K562 (cell line): ENCODE measurements at regions not wholly inside any gene's neighbourhood (a gene's known extent, or its start where the extent isn't known, plus 50 kb on each side); places are given as distances from the start of the nearest gene placed in this dataset.

Source experiments
- ATAC-seq: fragments of 200-7000 bp; cut with Tn5 transposase; 3 replicates; pipeline ENCODE4 v1.9.1; 2020; ENCODE audit warnings: moderate library complexity
- BruUV-seq: library from RNA; stranded (reverse); fragments of 400-500 nt; replicated peaks from 2 replicates; lab custom pipeline; 2021; lab: Mats Ljungman, UMichigan
- CTCF ChIA-PET: fragments of 300-600 bp; formaldehyde crosslinking; extraction: SDS; loops from one replicate; lab custom pipeline; 2021; ENCODE audit warnings: low intra/inter-chr PET ratio; lab: Yijun Ruan, JAX
- POLR2A ChIA-PET: fragments of 300-600, 350-650 bp; sonication (Branson Sonifier 250); formaldehyde crosslinking; extraction: SDS; loops from one replicate; lab custom pipeline; 2021; ENCODE audit warnings: antibody characterized with exemption, inconsistent platforms; lab: Yijun Ruan, JAX
- DNase-seq, 4 experiments: peaks; one replicate each; pipeline versions ENCODE4 v3.0.0 to v3.0.0-alpha.2; 2011 to 2018; ENCODE audit warnings: low spot score in 3 of 4, mixed read lengths in 3 of 4; ENCODE audit errors: extremely low read depth in 1 of 4
- FAIRE-seq: peaks from 2 replicates; lab custom pipeline; 2011; peaks lifted over from hg19 to GRCh38; lab: Jason Lieb, UNC
- H2AFZ ChIP-seq: 2 replicates; pipeline ENCODE4 v1.6.0; 2011; ENCODE audit warnings: low read depth, low read length, control low read depth, inconsistent platforms
- H3K27ac ChIP-seq: fragments of 200-600 bp; 3 replicates; pipeline ENCODE4 v1.8.0; 2011; ENCODE audit warnings: low read depth, mild to moderate bottlenecking, control low read depth, inconsistent platforms, low read length, moderate library complexity, mixed read lengths; ENCODE audit errors: extremely low read depth
- H3K27me3 ChIP-seq, 2 experiments: fragments of 300-600 bp in 1 of 2; 2 replicates in 1 of 2; 3 replicates in 1 of 2; pipeline versions ENCODE4 v1.6.0 to v1.8.0; 2011; ENCODE audit warnings: inconsistent platforms in 2 of 2, low read length in 2 of 2, mild to moderate bottlenecking in 1 of 2, mixed read lengths in 1 of 2, moderate library complexity in 1 of 2; ENCODE audit not compliant: control insufficient read depth in 2 of 2, insufficient read depth in 2 of 2
- H3K36me3 ChIP-seq: fragments of 300-600 bp; 3 replicates; pipeline ENCODE4 v1.8.0; 2011; ENCODE audit warnings: mild to moderate bottlenecking, low read length, inconsistent platforms; ENCODE audit not compliant: control insufficient read depth, insufficient read depth
- H3K4me1 ChIP-seq, 2 experiments: fragments of 200-600 bp in 1 of 2; replicated peaks in 1 of 2; 2 replicates in 1 of 2; 3 replicates in 1 of 2; pipeline versions ENCODE4 v1.5.1 to v1.8.0; 2011; ENCODE audit warnings: inconsistent platforms in 2 of 2, low read length in 2 of 2, mild to moderate bottlenecking in 1 of 2, mixed read lengths in 1 of 2, moderate library complexity in 1 of 2; ENCODE audit not compliant: control insufficient read depth in 2 of 2, insufficient read depth in 2 of 2
- H3K4me2 ChIP-seq: 2 replicates; pipeline ENCODE4 v1.6.1; 2011; ENCODE audit warnings: low read length, control low read depth, inconsistent platforms, mixed read lengths; ENCODE audit not compliant: insufficient read depth
- H3K4me3 ChIP-seq: fragments of 200-600 bp; sonication (generic), shearing (Covaris generic); 2 replicates; pipeline ENCODE4 v1.5.1; 2016; ENCODE audit warnings: control low read depth, inconsistent platforms
- H3K79me2 ChIP-seq: fragments of 200-600 bp; 3 replicates; pipeline ENCODE4 v1.8.0; 2011; ENCODE audit warnings: low read length, inconsistent platforms; ENCODE audit not compliant: control insufficient read depth, insufficient read depth
- H3K9ac ChIP-seq, 2 experiments: 2 replicates each; pipeline versions ENCODE4 v1.6.0 to v1.6.1; 2011; ENCODE audit warnings: low read depth in 2 of 2, low read length in 2 of 2, control low read depth in 1 of 2, inconsistent platforms in 1 of 2, mild to moderate bottlenecking in 1 of 2, mixed read lengths in 1 of 2; ENCODE audit not compliant: insufficient read depth in 1 of 2
- H3K9me1 ChIP-seq: one replicate; pipeline ENCODE4 v1.6.0; 2011; ENCODE audit warnings: inconsistent platforms, mild to moderate bottlenecking, low read length, moderate library complexity; ENCODE audit not compliant: control insufficient read depth, insufficient read depth
- H3K9me3 ChIP-seq: replicated peaks from 2 replicates; pipeline ENCODE4 v1.5.1; 2011; ENCODE audit warnings: low read depth, low read length, inconsistent platforms; ENCODE audit not compliant: control insufficient read depth, insufficient read depth
- H4K20me1 ChIP-seq: replicated peaks from 2 replicates; pipeline ENCODE4 v1.6.1; 2011; ENCODE audit warnings: low read length, inconsistent platforms, mixed read lengths; ENCODE audit not compliant: control insufficient read depth, insufficient read depth
- COPS2 ChIP-seq: fragments of 450-650 bp; conservative IDR thresholded peaks from 2 replicates; pipeline ENCODE4 v1.6.1; 2016; ENCODE audit warnings: mild to moderate bottlenecking, moderate library complexity
- EWSR1 ChIP-seq: fragments of 450-650 bp; IDR thresholded peaks from 2 replicates; pipeline ENCODE4 v1.6.1; 2018; ENCODE audit warnings: borderline replicate concordance, mild to moderate bottlenecking, low read depth, moderate library complexity; ENCODE audit not compliant: partially characterized antibody
- POU5F1 ChIP-seq: fragments of 150-350 bp; IDR thresholded peaks from 2 replicates; pipeline ENCODE4 v1.6.1; 2014; ENCODE audit warnings: borderline replicate concordance, low read length, low read depth, mild to moderate bottlenecking; ENCODE audit not compliant: partially characterized antibody
- YBX1 ChIP-seq: fragments of 450-650 bp; IDR thresholded peaks from 2 replicates; pipeline ENCODE4 v1.7.1; 2016; ENCODE audit warnings: mild to moderate bottlenecking
- ZFPM2 ChIP-seq: fragments of 250-450 bp; sonication (Bioruptor Pico); IDR thresholded peaks from 2 replicates; pipeline ENCODE4 v1.5.1; 2022; ENCODE audit warnings: mild to moderate bottlenecking
- WGBS: fragments of 100-300 bp; shearing (Covaris generic); methylation state at CpG from one replicate; pipeline ENCODE4 v1.1.6; 2016; ENCODE audit warnings: low coverage, mixed read lengths; ENCODE audit not compliant: insufficient coverage; ENCODE audit errors: missing lambda C conversion rate; 5-methylcytosine and 5-hydroxymethylcytosine counted together
- in situ Hi-C: fragments of 300-500 bp; cut with MboI; formaldehyde crosslinking; loops from 4 replicates; pipeline ENCODE4 v1.15.0; 2018; ENCODE audit warnings: inconsistent platforms, mixed read lengths
- intact Hi-C: fragments of 100-400 bp; cut with micrococcal nuclease; formaldehyde crosslinking; loops from 2 replicates; pipeline ENCODE4 v1.14.2; 2022
- TF ChIP-seq, protein P1 (sequence below): fragments of 250-450 bp; sonication (Bioruptor Pico); IDR thresholded peaks from 2 replicates; pipeline ENCODE4 v1.4.0; 2020
- TF ChIP-seq, protein P2 (sequence below): conservative IDR thresholded peaks from 2 replicates; pipeline ENCODE4 v1.6.1; 2011; ENCODE audit warnings: low read depth, mild to moderate bottlenecking, low read length; ENCODE audit not compliant: control insufficient read depth

DNA sequence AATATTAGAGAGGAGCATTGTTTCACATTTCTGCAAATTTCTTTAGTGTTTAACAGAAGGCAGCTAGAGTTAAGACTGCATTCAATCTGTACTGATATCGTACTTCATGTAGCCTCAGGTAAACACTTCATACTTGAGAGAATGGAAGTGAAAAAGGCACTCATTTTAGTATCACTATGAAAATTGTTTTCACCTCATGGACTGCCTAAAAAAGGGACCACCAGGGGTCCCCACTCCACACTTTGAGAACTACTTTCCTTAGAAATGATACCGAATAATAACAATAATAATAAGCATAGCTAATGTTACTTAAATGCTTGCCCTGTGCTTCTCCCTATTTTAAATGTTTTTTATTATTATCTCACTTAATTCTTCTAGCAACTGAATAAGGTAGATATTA lies 95.1 kb downstream of the BLID start:
- in situ Hi-C loops (no loop called here), intact Hi-C loops (no loop called here)
- no peaks in the 10 kb centered on the region for H3K4me1 ChIP-seq
- H3K27ac ChIP-seq: no peak overlapping the region
- no peak overlapping the region for H3K9ac ChIP-seq
- no peak overlapping the region for H2AFZ ChIP-seq
- H3K4me2 ChIP-seq: no peak overlapping the region
- WGBS: 0% methylated on average over 2 of the region's 2 CpGs
- ChIA-PET POLR2A (no interaction called here), CTCF (no interaction called here)
- FAIRE-seq: no peak
- no peak for ATAC-seq
- DNase-seq: no peak
- no peaks in the 10 kb centered on the region for H3K9me1 ChIP-seq
- TF ChIP-seq COPS2 (no peak), EWSR1 (no peak), POU5F1 (no peak), ZFPM2 (no peak), YBX1 (no peak)
- TF ChIP-seq, protein P1, sequence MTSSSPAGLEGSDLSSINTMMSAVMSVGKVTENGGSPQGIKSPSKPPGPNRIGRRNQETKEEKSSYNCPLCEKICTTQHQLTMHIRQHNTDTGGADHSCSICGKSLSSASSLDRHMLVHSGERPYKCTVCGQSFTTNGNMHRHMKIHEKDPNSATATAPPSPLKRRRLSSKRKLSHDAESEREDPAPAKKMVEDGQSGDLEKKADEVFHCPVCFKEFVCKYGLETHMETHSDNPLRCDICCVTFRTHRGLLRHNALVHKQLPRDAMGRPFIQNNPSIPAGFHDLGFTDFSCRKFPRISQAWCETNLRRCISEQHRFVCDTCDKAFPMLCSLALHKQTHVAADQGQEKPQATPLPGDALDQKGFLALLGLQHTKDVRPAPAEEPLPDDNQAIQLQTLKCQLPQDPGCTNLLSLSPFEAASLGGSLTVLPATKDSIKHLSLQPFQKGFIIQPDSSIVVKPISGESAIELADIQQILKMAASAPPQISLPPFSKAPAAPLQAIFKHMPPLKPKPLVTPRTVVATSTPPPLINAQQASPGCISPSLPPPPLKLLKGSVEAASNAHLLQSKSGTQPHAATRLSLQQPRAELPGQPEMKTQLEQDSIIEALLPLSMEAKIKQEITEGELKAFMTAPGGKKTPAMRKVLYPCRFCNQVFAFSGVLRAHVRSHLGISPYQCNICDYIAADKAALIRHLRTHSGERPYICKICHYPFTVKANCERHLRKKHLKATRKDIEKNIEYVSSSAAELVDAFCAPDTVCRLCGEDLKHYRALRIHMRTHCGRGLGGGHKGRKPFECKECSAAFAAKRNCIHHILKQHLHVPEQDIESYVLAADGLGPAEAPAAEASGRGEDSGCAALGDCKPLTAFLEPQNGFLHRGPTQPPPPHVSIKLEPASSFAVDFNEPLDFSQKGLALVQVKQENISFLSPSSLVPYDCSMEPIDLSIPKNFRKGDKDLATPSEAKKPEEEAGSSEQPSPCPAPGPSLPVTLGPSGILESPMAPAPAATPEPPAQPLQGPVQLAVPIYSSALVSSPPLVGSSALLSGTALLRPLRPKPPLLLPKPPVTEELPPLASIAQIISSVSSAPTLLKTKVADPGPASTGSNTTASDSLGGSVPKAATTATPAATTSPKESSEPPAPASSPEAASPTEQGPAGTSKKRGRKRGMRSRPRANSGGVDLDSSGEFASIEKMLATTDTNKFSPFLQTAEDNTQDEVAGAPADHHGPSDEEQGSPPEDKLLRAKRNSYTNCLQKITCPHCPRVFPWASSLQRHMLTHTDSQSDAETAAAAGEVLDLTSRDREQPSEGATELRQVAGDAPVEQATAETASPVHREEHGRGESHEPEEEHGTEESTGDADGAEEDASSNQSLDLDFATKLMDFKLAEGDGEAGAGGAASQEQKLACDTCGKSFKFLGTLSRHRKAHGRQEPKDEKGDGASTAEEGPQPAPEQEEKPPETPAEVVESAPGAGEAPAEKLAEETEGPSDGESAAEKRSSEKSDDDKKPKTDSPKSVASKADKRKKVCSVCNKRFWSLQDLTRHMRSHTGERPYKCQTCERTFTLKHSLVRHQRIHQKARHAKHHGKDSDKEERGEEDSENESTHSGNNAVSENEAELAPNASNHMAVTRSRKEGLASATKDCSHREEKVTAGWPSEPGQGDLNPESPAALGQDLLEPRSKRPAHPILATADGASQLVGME (CRISPR knock-in tag): no peak
- TF ChIP-seq, protein P2, sequence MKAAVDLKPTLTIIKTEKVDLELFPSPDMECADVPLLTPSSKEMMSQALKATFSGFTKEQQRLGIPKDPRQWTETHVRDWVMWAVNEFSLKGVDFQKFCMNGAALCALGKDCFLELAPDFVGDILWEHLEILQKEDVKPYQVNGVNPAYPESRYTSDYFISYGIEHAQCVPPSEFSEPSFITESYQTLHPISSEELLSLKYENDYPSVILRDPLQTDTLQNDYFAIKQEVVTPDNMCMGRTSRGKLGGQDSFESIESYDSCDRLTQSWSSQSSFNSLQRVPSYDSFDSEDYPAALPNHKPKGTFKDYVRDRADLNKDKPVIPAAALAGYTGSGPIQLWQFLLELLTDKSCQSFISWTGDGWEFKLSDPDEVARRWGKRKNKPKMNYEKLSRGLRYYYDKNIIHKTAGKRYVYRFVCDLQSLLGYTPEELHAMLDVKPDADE: no peak
- no peak overlapping the region for H3K4me3 ChIP-seq
- H4K20me1 ChIP-seq: no peaks in the 10 kb centered on the region
- no TSS peak for BruUV-seq
- no peaks in the 10 kb centered on the region for H3K27me3 ChIP-seq
- H3K79me2 ChIP-seq: no peaks in the 10 kb centered on the region
- H3K36me3 ChIP-seq: no peaks in the 10 kb centered on the region
- 0 out of 2 replicates have a peak, but pooled peaks cover 2% of the 10 kb centered on the region for H3K9me3 ChIP-seq
